Psoas muscle (tissue), 7 donors: ENCODE measurements at regions not wholly inside any gene's neighbourhood (a gene's known extent, or its start where the extent isn't known, plus 50 kb on each side); places are given as distances from the start of the nearest gene placed in this dataset.

Experiments
- ATAC-seq, 4 donors: fragments of 200-7000 bp; cut with Tn5 transposase; one replicate each; pipeline ENCODE4 v1.9.1; 2020; ENCODE audit warnings: moderate library complexity in 3 of 4, mild to moderate bottlenecking in 2 of 4
- DNase-seq, 2 donors: peaks; one replicate each; pipeline ENCODE4 v3.0.0-alpha.2; 2020
- H3K27ac ChIP-seq: fragments of 200-600 bp; one replicate; pipeline ENCODE4 v1.8.0; 2022
- H3K27me3 ChIP-seq, 3 donors: fragments of 200-600 bp in 1 of 3; one replicate each; pipeline versions ENCODE4 v1.6.1 to v1.8.0; 2013 to 2022; ENCODE audit warnings: low read length in 2 of 3, mild to moderate bottlenecking in 2 of 3, moderate library complexity in 1 of 3; ENCODE audit not compliant: insufficient read depth in 3 of 3
- H3K36me3 ChIP-seq, 2 donors: fragments of 200-600 bp in 1 of 2; one replicate each; pipeline versions ENCODE4 v1.6.1 to v1.8.0; 2013 to 2022; ENCODE audit warnings: low read depth in 1 of 2, mild to moderate bottlenecking in 1 of 2, moderate library complexity in 1 of 2; ENCODE audit not compliant: insufficient read depth in 1 of 2
- H3K4me1 ChIP-seq: fragments of 200-600 bp; one replicate; pipeline ENCODE4 v1.8.0; 2022
- H3K4me3 ChIP-seq: fragments of 200-600 bp; one replicate; pipeline ENCODE4 v1.8.0; 2022; ENCODE audit warnings: mild to moderate bottlenecking
- H3K9me3 ChIP-seq: fragments of 200-600 bp; one replicate; pipeline ENCODE4 v1.8.0; 2022
- WGBS, 3 donors: extraction: QIAGEN DNeasy Blood & Tissue Kit; methylation state at CpG; one replicate each; pipeline versions ENCODE4 v1.1.6 to v1.1.7; 2013; 5-methylcytosine and 5-hydroxymethylcytosine counted together
- intact Hi-C, 2 donors: fragments of 100-400 bp; cut with DNase I; formaldehyde crosslinking; loops; one replicate each; pipeline versions ENCODE4 v1.11.0 to v1.14.2; 2022
- TF ChIP-seq, protein P1 (sequence below): fragments of 200-600 bp; IDR thresholded peaks from one replicate; pipeline ENCODE4 v1.8.0; 2022; ENCODE audit warnings: antibody characterized with exemption
- donor health status: healthy with polysubstance abuse.
- donor health status: DM: no; HTN: no; CAD: no; lungs with moderate emphysema.
- donor health status: Bipolar disorder and iron deficiency.
- donor health status: healthy.
- donor health status: DM: yes; HTN: yes; CAD: no.
- donor health status: DM: no; HTN: no; CAD: no.
- donor health status: DM: yes; HTN: yes; CAD: no.

DNA sequence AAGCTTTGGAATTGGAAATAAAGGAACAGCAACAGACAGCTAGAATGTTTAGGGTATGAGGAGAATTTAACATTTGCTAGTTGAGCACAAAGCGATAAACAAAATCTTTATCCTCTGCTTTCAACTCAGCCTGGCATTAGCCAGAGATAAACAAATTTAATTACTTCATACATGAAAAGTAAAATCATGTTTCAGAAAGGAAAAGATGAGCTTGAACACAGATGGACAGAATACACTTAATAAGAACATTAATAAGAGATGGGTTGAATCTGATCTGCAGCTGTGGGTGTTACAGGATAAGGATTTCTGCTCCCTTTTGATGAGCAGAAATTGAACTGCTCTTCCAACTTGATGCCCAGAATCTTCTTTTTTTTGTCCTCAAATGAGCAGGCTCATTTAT, 275.2 kb downstream of the CSNK1G3 start:
- Histone ChIP-seq H3K36me3 (no peaks in the 10 kb centered on the region), H3K9me3 (peaks cover 12% of the 10 kb centered on the region), H3K4me3 (no peak overlapping the region), H3K27me3 (no peaks in the 10 kb centered on the region), H3K27ac (no peak overlapping the region), H3K4me1 (peaks cover 15% of the 10 kb centered on the region)
- 93 to 98% (median 97%) methylated on average over 1 of the region's 1 CpG for WGBS, 3 donors
- intact Hi-C loops: no loop called here
- TF ChIP-seq, protein P1, sequence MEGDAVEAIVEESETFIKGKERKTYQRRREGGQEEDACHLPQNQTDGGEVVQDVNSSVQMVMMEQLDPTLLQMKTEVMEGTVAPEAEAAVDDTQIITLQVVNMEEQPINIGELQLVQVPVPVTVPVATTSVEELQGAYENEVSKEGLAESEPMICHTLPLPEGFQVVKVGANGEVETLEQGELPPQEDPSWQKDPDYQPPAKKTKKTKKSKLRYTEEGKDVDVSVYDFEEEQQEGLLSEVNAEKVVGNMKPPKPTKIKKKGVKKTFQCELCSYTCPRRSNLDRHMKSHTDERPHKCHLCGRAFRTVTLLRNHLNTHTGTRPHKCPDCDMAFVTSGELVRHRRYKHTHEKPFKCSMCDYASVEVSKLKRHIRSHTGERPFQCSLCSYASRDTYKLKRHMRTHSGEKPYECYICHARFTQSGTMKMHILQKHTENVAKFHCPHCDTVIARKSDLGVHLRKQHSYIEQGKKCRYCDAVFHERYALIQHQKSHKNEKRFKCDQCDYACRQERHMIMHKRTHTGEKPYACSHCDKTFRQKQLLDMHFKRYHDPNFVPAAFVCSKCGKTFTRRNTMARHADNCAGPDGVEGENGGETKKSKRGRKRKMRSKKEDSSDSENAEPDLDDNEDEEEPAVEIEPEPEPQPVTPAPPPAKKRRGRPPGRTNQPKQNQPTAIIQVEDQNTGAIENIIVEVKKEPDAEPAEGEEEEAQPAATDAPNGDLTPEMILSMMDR: no peak
- DNase-seq (no peak), ATAC-seq (no peak)

DNA sequence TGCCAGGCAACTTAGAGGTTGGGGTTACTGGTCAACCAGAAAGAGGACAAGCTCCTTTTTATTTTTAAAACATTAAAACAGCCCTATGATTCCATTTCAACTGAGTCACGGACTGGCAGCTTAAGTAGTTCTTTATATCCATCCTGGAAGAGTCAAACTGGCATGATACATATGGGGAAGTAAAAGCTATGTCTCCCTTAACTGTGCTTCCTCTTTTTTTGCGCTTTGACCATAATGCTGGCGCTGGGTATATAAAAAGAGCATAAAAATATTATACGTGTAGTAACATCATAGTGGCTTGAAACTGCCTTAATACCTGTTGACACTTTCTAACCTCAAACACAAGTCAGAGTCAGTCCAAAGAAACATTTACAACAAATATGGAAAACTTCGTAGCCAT, 274.4 kb downstream of the CSNK1G3 start:
- 72 to 81% (median 75%) methylated on average over 5 of the region's 5 CpGs for WGBS, 3 donors
- no peak overlapping the region for H3K27ac ChIP-seq
- DNase-seq: no peak

DNA sequence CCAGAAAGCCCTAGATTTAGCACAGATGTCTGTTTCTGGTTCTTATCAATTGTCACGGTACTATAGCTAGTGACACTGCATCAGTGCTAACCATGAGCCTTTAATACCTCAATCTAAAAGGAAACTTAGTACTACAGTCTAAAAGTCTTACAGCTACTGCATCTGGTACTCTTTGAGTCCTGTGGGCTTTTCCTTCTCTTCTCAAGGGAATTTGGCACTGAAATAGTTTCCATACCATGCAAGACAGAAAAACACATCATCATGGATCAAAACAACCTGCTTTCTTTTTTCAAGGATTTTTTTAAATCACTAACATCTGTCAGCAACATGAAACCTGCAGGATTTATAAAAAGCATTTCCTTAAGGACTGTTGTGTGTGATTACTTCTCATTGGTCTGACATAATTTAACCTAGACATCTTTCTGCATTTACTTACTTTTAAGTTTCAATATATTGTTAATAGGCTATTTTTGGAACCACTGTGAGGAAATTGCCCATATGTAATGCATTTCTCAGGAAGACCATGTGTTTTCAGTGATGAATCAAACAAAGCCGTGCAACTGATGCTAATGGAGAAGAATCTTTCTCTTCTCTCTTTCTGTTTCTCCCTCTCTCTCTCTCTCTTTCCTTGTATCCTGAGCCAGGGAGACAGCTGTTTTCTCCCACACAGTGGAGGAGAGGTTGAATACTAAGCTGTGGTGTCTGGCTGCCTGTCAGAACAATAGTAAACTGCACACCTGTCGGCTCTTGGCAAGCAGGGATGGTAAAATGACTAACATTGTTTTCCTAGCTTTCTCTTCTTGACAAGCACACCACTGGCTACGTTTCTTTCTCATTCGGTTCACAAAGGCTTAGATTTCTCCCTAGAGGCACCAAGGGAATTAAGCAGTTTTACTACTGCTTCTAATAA, 273.4 kb downstream of the CSNK1G3 start:
- ATAC-seq: peak; percentile 42 to 93 (median 88)
- H3K27me3 ChIP-seq: no peaks in the 10 kb centered on the region

More for the DNA sequence above, 274.4 kb downstream of the CSNK1G3 start:
- no peak for ATAC-seq
- H3K36me3 ChIP-seq: no peaks in the 10 kb centered on the region
- peaks cover 12% of the 10 kb centered on the region for H3K9me3 ChIP-seq
- TF ChIP-seq, protein P1: no peak
- H3K4me1 ChIP-seq: peaks cover 15% of the 10 kb centered on the region
- H3K4me3 ChIP-seq: no peak overlapping the region
- H3K27me3 ChIP-seq: no peaks in the 10 kb centered on the region
- intact Hi-C loops: no loop called here

DNA sequence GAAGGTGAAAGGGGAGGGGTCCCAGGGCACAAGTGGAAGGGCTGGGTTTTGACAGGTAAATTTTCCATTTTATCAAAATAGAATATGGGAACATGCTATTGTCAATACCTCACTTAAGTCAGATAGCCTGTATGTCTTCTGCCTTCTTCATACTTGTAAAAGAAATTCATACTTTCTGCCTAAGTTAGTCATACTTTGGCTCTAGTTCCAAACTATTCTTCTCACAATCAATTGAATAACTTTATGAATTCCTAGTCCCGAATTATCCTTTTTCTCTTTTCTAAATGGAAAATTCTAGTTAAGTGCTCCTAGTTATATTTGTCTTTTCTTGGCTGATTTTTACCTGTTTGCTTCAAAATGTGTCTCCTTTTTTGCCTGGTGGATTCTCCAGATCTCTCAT, 271.4 kb downstream of the CSNK1G3 start:
- intact Hi-C loops: no loop called here
- WGBS, 3 donors: 55 to 83% (median 66%) methylated on average over 1 of the region's 1 CpG
- ATAC-seq (no peak), DNase-seq (no peak)
- no peaks in the 10 kb centered on the region for H3K36me3 ChIP-seq
- H3K27me3 ChIP-seq: no peaks in the 10 kb centered on the region
- H3K27ac ChIP-seq: no peak overlapping the region
- no peak overlapping the region for H3K4me3 ChIP-seq
- no peaks in the 10 kb centered on the region for H3K9me3 ChIP-seq
- H3K4me1 ChIP-seq: peaks cover 15% of the 10 kb centered on the region
- TF ChIP-seq, protein P1: no peak

More for the DNA sequence above, 273.4 kb downstream of the CSNK1G3 start:
- WGBS, 3 donors: 9 to 15% (median 9%) methylated on average over 5 of the region's 5 CpGs
- peaks cover 15% of the 10 kb centered on the region for H3K4me1 ChIP-seq
- H3K27ac ChIP-seq: no peak overlapping the region
- peaks cover 12% of the 10 kb centered on the region for H3K9me3 ChIP-seq
- no peak for DNase-seq
- peak overlapping the region; percentile 20 for H3K4me3 ChIP-seq
- TF ChIP-seq, protein P1: no peak
- intact Hi-C loops: no loop called here
- H3K36me3 ChIP-seq: no peaks in the 10 kb centered on the region
